ENCODE measurements at regions not wholly inside any gene's neighbourhood (a gene's known extent, or its start where the extent isn't known, plus 50 kb on each side); places are given as distances from the start of the nearest gene placed in this dataset.
"Not testable (repeated sequence)": the region's sequence is repeated elsewhere in the genome, so short reads cannot be mapped to it uniquely, and the experiment has no call there.

DNA sequence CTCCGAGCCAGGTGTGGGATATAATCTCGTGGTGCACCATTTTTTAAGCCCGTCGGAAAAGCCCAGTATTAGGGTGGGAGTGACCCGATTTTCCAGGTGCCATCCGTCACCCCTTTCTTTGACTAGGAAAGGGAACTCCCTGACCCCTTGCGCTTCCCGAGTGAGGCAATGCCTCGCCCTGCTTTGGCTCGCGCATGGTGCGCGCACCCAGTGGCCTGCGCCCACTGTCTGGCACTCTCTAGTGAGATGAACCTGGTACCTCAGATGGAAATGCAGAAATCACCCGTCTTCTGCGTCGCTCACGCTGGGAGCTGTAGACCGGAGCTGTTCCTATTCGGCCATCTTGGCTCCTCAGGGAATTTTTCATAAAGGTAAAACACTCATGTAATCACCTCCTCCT, 63.9 kb downstream of the RWDD3 start:
- not testable (repeated sequence) for H3K4me1 ChIP-seq (ENCODE audit: insufficient read depth, low read length); H3K4me3 ChIP-seq (ENCODE audit: insufficient read depth, low read length); H3K27ac ChIP-seq (ENCODE audit: low read depth, low read length); H3K9me3 ChIP-seq (ENCODE audit: low read depth, low read length); DNase-seq (ENCODE audit: insufficient read length, low spot score, missing footprints); H2AFZ ChIP-seq (ENCODE audit: low read length); H3K4me2 ChIP-seq (ENCODE audit: insufficient read depth, low read length); H3K79me2 ChIP-seq (ENCODE audit: insufficient read depth, low read length); H3K36me3 ChIP-seq (ENCODE audit: insufficient read depth, low read length); H3K27me3 ChIP-seq (ENCODE audit: insufficient read depth, low read length); H4K20me1 ChIP-seq (ENCODE audit: insufficient read depth, low read length)

DNA sequence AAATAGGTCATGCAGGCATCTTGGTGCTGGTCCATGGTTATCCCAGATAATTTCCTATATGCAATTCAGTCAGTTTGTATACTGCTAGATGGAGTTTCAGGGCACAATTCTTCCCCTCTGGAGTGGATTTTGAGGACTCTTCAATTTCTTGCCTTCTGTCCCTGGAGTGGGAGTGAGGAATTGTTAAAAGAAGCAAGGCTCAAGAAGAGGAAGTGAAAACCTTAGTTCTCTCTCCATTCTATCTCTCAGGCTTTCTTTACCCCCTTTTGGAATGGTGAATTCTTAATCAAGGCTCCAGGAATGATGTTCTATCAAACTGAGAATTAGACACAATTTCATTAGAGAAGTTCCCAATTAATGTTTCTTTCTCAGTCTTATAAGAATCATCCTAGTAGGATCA, 67.1 kb downstream of the RWDD3 start:
- Histone ChIP-seq H3K9me3 (ENCODE audit: low read depth, low read length) (no peaks in the 10 kb centered on the region), H3K79me2 (ENCODE audit: insufficient read depth, low read length) (no peaks in the 10 kb centered on the region), H4K20me1 (ENCODE audit: insufficient read depth, low read length) (no peaks in the 10 kb centered on the region), H3K27me3 (ENCODE audit: insufficient read depth, low read length) (no peaks in the 10 kb centered on the region), H2AFZ (ENCODE audit: low read length) (no peak overlapping the region), H3K4me2 (ENCODE audit: insufficient read depth, low read length) (no peak overlapping the region), H3K27ac (ENCODE audit: low read depth, low read length) (no peak overlapping the region), H3K4me3 (ENCODE audit: insufficient read depth, low read length) (no peak overlapping the region), H3K4me1 (ENCODE audit: insufficient read depth, low read length) (no peaks in the 10 kb centered on the region), H3K36me3 (ENCODE audit: insufficient read depth, low read length) (no peaks in the 10 kb centered on the region)
- no peak for DNase-seq (ENCODE audit: insufficient read length, low spot score, missing footprints)
- TF ChIP-seq, protein P1, sequence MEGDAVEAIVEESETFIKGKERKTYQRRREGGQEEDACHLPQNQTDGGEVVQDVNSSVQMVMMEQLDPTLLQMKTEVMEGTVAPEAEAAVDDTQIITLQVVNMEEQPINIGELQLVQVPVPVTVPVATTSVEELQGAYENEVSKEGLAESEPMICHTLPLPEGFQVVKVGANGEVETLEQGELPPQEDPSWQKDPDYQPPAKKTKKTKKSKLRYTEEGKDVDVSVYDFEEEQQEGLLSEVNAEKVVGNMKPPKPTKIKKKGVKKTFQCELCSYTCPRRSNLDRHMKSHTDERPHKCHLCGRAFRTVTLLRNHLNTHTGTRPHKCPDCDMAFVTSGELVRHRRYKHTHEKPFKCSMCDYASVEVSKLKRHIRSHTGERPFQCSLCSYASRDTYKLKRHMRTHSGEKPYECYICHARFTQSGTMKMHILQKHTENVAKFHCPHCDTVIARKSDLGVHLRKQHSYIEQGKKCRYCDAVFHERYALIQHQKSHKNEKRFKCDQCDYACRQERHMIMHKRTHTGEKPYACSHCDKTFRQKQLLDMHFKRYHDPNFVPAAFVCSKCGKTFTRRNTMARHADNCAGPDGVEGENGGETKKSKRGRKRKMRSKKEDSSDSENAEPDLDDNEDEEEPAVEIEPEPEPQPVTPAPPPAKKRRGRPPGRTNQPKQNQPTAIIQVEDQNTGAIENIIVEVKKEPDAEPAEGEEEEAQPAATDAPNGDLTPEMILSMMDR (IDR thresholded peaks at IDR 0.05; ENCODE audit: extremely low read depth, low read depth, low read length), result no peak

DNA sequence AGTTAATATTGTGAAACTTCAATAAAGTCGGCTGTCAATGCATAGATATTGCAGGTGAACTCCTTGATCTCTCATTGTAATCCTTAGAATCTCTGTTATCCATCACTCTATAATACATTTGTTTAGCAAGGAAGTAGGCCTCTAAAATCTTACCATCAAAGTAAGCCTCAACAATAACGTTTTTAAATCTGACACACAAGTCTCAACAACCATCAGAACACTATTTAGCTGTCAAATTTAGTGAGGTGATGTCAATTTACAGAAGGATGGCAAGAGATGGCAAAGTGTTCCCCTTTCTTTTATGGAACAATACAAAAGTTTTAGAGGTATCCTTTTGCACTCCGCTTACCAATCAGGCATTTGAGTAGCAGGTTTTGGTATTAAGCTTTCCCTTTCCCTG, 67.6 kb downstream of the RWDD3 start:
- no peak overlapping the region for H3K27ac ChIP-seq (ENCODE audit: low read depth, low read length)
- H4K20me1 ChIP-seq (ENCODE audit: insufficient read depth, low read length), result no peaks in the 10 kb centered on the region
- no peak overlapping the region for H3K4me3 ChIP-seq (ENCODE audit: insufficient read depth, low read length)
- H3K4me2 ChIP-seq (ENCODE audit: insufficient read depth, low read length), result no peak overlapping the region
- no peaks in the 10 kb centered on the region for H3K27me3 ChIP-seq (ENCODE audit: insufficient read depth, low read length)
- no peaks in the 10 kb centered on the region for H3K36me3 ChIP-seq (ENCODE audit: insufficient read depth, low read length)
- TF ChIP-seq, protein P1 (IDR thresholded peaks at IDR 0.05; ENCODE audit: extremely low read depth, low read depth, low read length), result no peak
- H3K4me1 ChIP-seq (ENCODE audit: insufficient read depth, low read length), result no peaks in the 10 kb centered on the region
- no peaks in the 10 kb centered on the region for H3K79me2 ChIP-seq (ENCODE audit: insufficient read depth, low read length)
- no peak overlapping the region for H2AFZ ChIP-seq (ENCODE audit: low read length)
- H3K9me3 ChIP-seq (ENCODE audit: low read depth, low read length), result no peaks in the 10 kb centered on the region
- no peak for DNase-seq (ENCODE audit: insufficient read length, low spot score, missing footprints)

DNA sequence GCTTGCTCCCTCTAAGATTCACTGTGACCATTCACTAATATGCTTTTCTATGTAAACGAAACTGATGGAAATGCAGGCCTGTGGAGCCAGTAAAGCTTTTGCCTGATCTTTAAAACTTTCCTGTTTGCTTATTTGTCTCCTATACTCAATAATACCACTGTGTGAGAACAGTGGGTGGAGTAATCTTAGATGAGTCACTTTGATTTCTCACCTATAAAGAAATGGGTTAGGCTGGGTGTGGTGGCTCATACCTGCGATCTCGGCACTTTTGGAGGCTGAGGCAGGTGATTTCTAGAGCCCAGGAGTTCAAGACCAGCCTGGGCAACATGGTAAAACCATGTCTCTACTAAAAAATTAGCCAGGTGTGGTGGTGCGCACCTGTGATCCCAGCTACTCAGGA, 70.8 kb downstream of the RWDD3 start:
- no peaks in the 10 kb centered on the region for H3K4me1 ChIP-seq (ENCODE audit: insufficient read depth, low read length)
- no peak overlapping the region for H3K4me3 ChIP-seq (ENCODE audit: insufficient read depth, low read length)
- H3K27ac ChIP-seq (ENCODE audit: low read depth, low read length), result no peak overlapping the region
- H4K20me1 ChIP-seq (ENCODE audit: insufficient read depth, low read length), result no peaks in the 10 kb centered on the region
- no peak overlapping the region for H3K4me2 ChIP-seq (ENCODE audit: insufficient read depth, low read length)
- TF ChIP-seq, protein P1 (IDR thresholded peaks at IDR 0.05; ENCODE audit: extremely low read depth, low read depth, low read length), result no peak
- no peak overlapping the region for H2AFZ ChIP-seq (ENCODE audit: low read length)
- H3K9me3 ChIP-seq (ENCODE audit: low read depth, low read length), result no peaks in the 10 kb centered on the region
- peaks cover 4% of the 10 kb centered on the region for H3K27me3 ChIP-seq (ENCODE audit: insufficient read depth, low read length)
- no peaks in the 10 kb centered on the region for H3K79me2 ChIP-seq (ENCODE audit: insufficient read depth, low read length)
- H3K36me3 ChIP-seq (ENCODE audit: insufficient read depth, low read length), result no peaks in the 10 kb centered on the region
- no peak for DNase-seq (ENCODE audit: insufficient read length, low spot score, missing footprints)
